ENCODE measurements at regions not wholly inside any gene's neighbourhood (a gene's known extent, or its start where the extent isn't known, plus 50 kb on each side); places are given as distances from the start of the nearest gene placed in this dataset.

GRCh38 chr3:159339131-159339530 lies 537.3 kb downstream of the MFSD1 start (continued):
- TF ChIP-seq ZNF473 (tag by site-specific recombination; IDR thresholded peaks at IDR 0.05), result no peak

- ChIA-PET CTCF (interaction anchor here (0.6 kb wide), 1 partner anchor 60 kb away, joined by 3 read pairs; no protein-coding TSS in a partner anchor), POLR2A (no interaction called here)
- no peak for TF ChIP-seq ZNF112 (tag by site-specific recombination; IDR thresholded peaks at IDR 0.05)
- no peak for TF ChIP-seq ZSCAN30 (tag by site-specific recombination; IDR thresholded peaks at IDR 0.05)
- no peak for TF ChIP-seq ZNF555 (tag by site-specific recombination; conservative IDR thresholded peaks at IDR 0.05)
- no peak for TF ChIP-seq TSHZ1 (tag by site-specific recombination; IDR thresholded peaks at IDR 0.05; ENCODE audit: borderline replicate concordance)
- TF ChIP-seq ZNF26 (tag by site-specific recombination; IDR thresholded peaks at IDR 0.05), result no peak
- no peak for TF ChIP-seq INSM2 (tag by site-specific recombination; IDR thresholded peaks at IDR 0.05)
- no peak for TF ChIP-seq ZNF600 (tag by site-specific recombination; IDR thresholded peaks at IDR 0.05)
- no peak for TF ChIP-seq ZNF23 (tag by site-specific recombination; IDR thresholded peaks at IDR 0.05; ENCODE audit: borderline replicate concordance)
- TF ChIP-seq ZNF155 (tag by site-specific recombination; IDR thresholded peaks at IDR 0.05), result no peak
- no peak for TF ChIP-seq ZNF335 (tag by site-specific recombination; conservative IDR thresholded peaks at IDR 0.05)
- no peak for TF ChIP-seq CTCF (tag by site-specific recombination; IDR thresholded peaks at IDR 0.05)
- no peak for TF ChIP-seq ZNF529 (tag by site-specific recombination; IDR thresholded peaks at IDR 0.05; ENCODE audit: insufficient replicate concordance)
- no peak for TF ChIP-seq MYNN (tag by site-specific recombination; IDR thresholded peaks at IDR 0.05; ENCODE audit: borderline replicate concordance)
- no peak for TF ChIP-seq ZNF521 (tag by site-specific recombination; IDR thresholded peaks at IDR 0.05)
- TF ChIP-seq HIC1 (tag by site-specific recombination; IDR thresholded peaks at IDR 0.05), result no peak
- H3K36me3 ChIP-seq (ENCODE audit: control insufficient read depth in 2 of 2, insufficient read depth in 1 of 2, low read length in 2 of 2), result no peaks in the 10 kb centered on the region
- no peaks in the 10 kb centered on the region for H3K4me1 ChIP-seq (ENCODE audit: control insufficient read depth, insufficient read depth, low read length)
- H3K27ac ChIP-seq (ENCODE audit: extremely low read depth, low read depth, low read length), result no peak overlapping the region
- H3K4me3 ChIP-seq (ENCODE audit: low read depth, low read length), result no peak overlapping the region
- H3K9me3 ChIP-seq (ENCODE audit: control insufficient read depth, insufficient read depth, low read depth, low read length), result no peaks in the 10 kb centered on the region
Measured at GRCh38 chr3:159340877-159341500, 539.1 kb downstream of the MFSD1 start.

Data from HEK293 (cell line).